K562 (cell line): ENCODE measurements at regions not wholly inside any gene's neighbourhood (a gene's known extent, or its start where the extent isn't known, plus 50 kb on each side); places are given as distances from the start of the nearest gene placed in this dataset.
A peak's percentile ranks its signal among the peaks of the same experiment; 100 is the strongest.

ENCODE experiments used
- CCAR2 ChIP-seq: fragments of 200-400 bp; formaldehyde crosslinking; IDR thresholded peaks from 2 replicates; pipeline ENCODE4 v1.6.1; 2017; ENCODE audit warnings: mild to moderate bottlenecking, low read depth, low read length
- CTBP1 ChIP-seq: fragments of 450-650 bp; IDR thresholded peaks from 2 replicates; pipeline ENCODE4 v1.6.1; 2016; ENCODE audit warnings: borderline replicate concordance
- HDAC2 ChIP-seq: fragments of 450-650 bp; IDR thresholded peaks from 2 replicates; pipeline ENCODE4 v1.6.1; 2016; ENCODE audit warnings: mild to moderate bottlenecking
- KLF13 ChIP-seq: fragments of 450-650 bp; IDR thresholded peaks from 2 replicates; pipeline ENCODE4 v1.6.1; 2016; ENCODE audit warnings: missing genetic modification characterization, low read depth, mild to moderate bottlenecking, missing compliant biosample characterization, moderate library complexity, borderline replicate concordance
- MTA1 ChIP-seq: fragments of 450-650 bp; IDR thresholded peaks from 2 replicates; pipeline ENCODE4 v1.6.1; 2017; ENCODE audit warnings: borderline replicate concordance
- NCOA1 ChIP-seq: fragments of 450-650 bp; IDR thresholded peaks from 2 replicates; pipeline ENCODE4 v1.6.1; 2016; ENCODE audit warnings: low read depth
- NFATC3 ChIP-seq: fragments of 450-650 bp; IDR thresholded peaks from 2 replicates; pipeline ENCODE4 v1.6.1; 2017; ENCODE audit warnings: mild to moderate bottlenecking
- NFIC ChIP-seq: fragments of 450-650 bp; IDR thresholded peaks from 2 replicates; pipeline ENCODE4 v1.6.1; 2017; ENCODE audit warnings: mild to moderate bottlenecking, inconsistent platforms
- RBM14 ChIP-seq: fragments of 200-400 bp; formaldehyde crosslinking; IDR thresholded peaks from 2 replicates; pipeline ENCODE4 v1.6.1; 2018; ENCODE audit warnings: low read depth, mild to moderate bottlenecking, low read length, moderate library complexity, borderline replicate concordance; ENCODE audit not compliant: insufficient read depth
- SUPT5H ChIP-seq: fragments of 450-650 bp; IDR thresholded peaks from 2 replicates; pipeline ENCODE4 v1.6.1; 2016
- TRIM28 ChIP-seq: fragments of 450-650 bp; IDR thresholded peaks from 2 replicates; pipeline ENCODE4 v1.6.1; 2017
- TF ChIP-seq, protein P1 (sequence below): fragments of 450-650 bp; conservative IDR thresholded peaks from 2 replicates; pipeline ENCODE4 v1.6.1; 2016; ENCODE audit warnings: missing genetic modification characterization, low read depth, mild to moderate bottlenecking, missing compliant biosample characterization, moderate library complexity
- TF ChIP-seq, protein P2 (sequence below): fragments of 150-350 bp; IDR thresholded peaks from 2 replicates; pipeline ENCODE4 v1.6.1; 2014; ENCODE audit warnings: low read depth, mild to moderate bottlenecking, low read length, borderline replicate concordance
- TF ChIP-seq, protein P3 (sequence below): fragments of 450-650 bp; IDR thresholded peaks from 2 replicates; pipeline ENCODE4 v1.7.1; 2018; ENCODE audit warnings: mild to moderate bottlenecking, low read depth; ENCODE audit not compliant: partially characterized antibody
- TF ChIP-seq, protein P4 (sequence below): fragments of 250-450 bp; sonication (Bioruptor Pico); IDR thresholded peaks from 2 replicates; pipeline ENCODE4 v1.8.0; 2022; ENCODE audit warnings: moderate library complexity, mild to moderate bottlenecking, inconsistent platforms
- TF ChIP-seq, protein P5 (sequence below): fragments of 200-800 bp; sonication (Bioruptor generic); IDR thresholded peaks from 2 replicates; pipeline ENCODE4 v1.6.1; 2017; ENCODE audit warnings: missing genetic modification characterization, missing compliant biosample characterization

DNA sequence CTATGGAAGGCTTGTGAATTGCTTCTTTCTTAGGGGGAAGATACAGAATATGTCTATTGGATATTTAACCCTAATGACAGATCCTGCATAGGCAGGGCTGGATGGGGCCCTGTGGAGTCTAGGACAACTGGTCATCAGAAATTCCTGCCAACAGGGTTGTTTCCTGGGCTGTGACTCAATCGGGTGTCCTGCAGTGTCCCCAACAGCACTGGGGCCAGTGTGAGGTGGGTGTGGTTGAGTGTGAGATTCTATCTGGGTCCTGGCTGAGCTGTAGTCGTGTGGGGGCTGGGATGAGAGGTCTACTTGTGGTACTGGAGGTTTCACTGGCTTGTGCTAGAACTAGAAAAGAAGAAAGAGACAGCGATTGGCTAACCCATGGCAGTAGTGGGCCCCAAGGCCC, 87.3 kb upstream of the WDR1 start (continued):
- TF ChIP-seq, protein P1, sequence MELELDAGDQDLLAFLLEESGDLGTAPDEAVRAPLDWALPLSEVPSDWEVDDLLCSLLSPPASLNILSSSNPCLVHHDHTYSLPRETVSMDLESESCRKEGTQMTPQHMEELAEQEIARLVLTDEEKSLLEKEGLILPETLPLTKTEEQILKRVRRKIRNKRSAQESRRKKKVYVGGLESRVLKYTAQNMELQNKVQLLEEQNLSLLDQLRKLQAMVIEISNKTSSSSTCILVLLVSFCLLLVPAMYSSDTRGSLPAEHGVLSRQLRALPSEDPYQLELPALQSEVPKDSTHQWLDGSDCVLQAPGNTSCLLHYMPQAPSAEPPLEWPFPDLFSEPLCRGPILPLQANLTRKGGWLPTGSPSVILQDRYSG (tag) = 0 out of 2 replicates have a peak, but pooled peaks have one; percentile 40
- TF ChIP-seq NCOA1 (0 out of 2 replicates have a peak, but pooled peaks have one; percentile 34), CTBP1 (peak; percentile 60; the same call in 1 of the 2 replicates), KLF13 (tag) (peak; percentile 79; the same call in 1 of the 2 replicates), NFATC3 (no peak), SUPT5H (no peak), HDAC2 (peak; percentile 78), NFIC (peak; percentile 65), RBM14 (no peak), MTA1 (peak; percentile 80; the same call in 1 of the 2 replicates), TRIM28 (0 out of 2 replicates have a peak, but pooled peaks have one; percentile 37), CCAR2 (no peak)
- TF ChIP-seq, protein P2, sequence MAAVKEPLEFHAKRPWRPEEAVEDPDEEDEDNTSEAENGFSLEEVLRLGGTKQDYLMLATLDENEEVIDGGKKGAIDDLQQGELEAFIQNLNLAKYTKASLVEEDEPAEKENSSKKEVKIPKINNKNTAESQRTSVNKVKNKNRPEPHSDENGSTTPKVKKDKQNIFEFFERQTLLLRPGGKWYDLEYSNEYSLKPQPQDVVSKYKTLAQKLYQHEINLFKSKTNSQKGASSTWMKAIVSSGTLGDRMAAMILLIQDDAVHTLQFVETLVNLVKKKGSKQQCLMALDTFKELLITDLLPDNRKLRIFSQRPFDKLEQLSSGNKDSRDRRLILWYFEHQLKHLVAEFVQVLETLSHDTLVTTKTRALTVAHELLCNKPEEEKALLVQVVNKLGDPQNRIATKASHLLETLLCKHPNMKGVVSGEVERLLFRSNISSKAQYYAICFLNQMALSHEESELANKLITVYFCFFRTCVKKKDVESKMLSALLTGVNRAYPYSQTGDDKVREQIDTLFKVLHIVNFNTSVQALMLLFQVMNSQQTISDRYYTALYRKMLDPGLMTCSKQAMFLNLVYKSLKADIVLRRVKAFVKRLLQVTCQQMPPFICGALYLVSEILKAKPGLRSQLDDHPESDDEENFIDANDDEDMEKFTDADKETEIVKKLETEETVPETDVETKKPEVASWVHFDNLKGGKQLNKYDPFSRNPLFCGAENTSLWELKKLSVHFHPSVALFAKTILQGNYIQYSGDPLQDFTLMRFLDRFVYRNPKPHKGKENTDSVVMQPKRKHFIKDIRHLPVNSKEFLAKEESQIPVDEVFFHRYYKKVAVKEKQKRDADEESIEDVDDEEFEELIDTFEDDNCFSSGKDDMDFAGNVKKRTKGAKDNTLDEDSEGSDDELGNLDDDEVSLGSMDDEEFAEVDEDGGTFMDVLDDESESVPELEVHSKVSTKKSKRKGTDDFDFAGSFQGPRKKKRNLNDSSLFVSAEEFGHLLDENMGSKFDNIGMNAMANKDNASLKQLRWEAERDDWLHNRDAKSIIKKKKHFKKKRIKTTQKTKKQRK = no peak
- TF ChIP-seq, protein P3, sequence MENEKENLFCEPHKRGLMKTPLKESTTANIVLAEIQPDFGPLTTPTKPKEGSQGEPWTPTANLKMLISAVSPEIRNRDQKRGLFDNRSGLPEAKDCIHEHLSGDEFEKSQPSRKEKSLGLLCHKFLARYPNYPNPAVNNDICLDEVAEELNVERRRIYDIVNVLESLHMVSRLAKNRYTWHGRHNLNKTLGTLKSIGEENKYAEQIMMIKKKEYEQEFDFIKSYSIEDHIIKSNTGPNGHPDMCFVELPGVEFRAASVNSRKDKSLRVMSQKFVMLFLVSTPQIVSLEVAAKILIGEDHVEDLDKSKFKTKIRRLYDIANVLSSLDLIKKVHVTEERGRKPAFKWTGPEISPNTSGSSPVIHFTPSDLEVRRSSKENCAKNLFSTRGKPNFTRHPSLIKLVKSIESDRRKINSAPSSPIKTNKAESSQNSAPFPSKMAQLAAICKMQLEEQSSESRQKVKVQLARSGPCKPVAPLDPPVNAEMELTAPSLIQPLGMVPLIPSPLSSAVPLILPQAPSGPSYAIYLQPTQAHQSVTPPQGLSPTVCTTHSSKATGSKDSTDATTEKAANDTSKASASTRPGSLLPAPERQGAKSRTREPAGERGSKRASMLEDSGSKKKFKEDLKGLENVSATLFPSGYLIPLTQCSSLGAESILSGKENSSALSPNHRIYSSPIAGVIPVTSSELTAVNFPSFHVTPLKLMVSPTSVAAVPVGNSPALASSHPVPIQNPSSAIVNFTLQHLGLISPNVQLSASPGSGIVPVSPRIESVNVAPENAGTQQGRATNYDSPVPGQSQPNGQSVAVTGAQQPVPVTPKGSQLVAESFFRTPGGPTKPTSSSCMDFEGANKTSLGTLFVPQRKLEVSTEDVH = no peak
- TF ChIP-seq, protein P4, sequence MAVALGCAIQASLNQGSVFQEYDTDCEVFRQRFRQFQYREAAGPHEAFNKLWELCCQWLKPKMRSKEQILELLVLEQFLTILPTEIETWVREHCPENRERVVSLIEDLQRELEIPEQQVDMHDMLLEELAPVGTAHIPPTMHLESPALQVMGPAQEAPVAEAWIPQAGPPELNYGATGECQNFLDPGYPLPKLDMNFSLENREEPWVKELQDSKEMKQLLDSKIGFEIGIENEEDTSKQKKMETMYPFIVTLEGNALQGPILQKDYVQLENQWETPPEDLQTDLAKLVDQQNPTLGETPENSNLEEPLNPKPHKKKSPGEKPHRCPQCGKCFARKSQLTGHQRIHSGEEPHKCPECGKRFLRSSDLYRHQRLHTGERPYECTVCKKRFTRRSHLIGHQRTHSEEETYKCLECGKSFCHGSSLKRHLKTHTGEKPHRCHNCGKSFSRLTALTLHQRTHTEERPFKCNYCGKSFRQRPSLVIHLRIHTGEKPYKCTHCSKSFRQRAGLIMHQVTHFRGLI (CRISPR knock-in tag) = no peak
- TF ChIP-seq, protein P5, sequence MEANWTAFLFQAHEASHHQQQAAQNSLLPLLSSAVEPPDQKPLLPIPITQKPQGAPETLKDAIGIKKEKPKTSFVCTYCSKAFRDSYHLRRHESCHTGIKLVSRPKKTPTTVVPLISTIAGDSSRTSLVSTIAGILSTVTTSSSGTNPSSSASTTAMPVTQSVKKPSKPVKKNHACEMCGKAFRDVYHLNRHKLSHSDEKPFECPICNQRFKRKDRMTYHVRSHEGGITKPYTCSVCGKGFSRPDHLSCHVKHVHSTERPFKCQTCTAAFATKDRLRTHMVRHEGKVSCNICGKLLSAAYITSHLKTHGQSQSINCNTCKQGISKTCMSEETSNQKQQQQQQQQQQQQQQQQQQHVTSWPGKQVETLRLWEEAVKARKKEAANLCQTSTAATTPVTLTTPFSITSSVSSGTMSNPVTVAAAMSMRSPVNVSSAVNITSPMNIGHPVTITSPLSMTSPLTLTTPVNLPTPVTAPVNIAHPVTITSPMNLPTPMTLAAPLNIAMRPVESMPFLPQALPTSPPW (CRISPR knock-in tag) = peak; percentile 46; the same call in 1 of the 2 replicates
